ENCODE measurements at regions not wholly inside any gene's neighbourhood (a gene's known extent, or its start where the extent isn't known, plus 50 kb on each side); places are given as distances from the start of the nearest gene placed in this dataset.

GRCh38 chr11:116117331-116118137 is 613.3 kb upstream of the CADM1 start:
- TF ChIP-seq EP300 (IDR thresholded peaks at IDR 0.05) (no peak), CTCF (IDR thresholded peaks at IDR 0.05) (no peak), POLR2AphosphoS5 (IDR thresholded peaks at IDR 0.05) (no peak)

All from gastroesophageal sphincter (tissue), 3 donors.